ENCODE measurements at regions not wholly inside any gene's neighbourhood (a gene's known extent, or its start where the extent isn't known, plus 50 kb on each side); places are given as distances from the start of the nearest gene placed in this dataset.

GRCh38 chr5:3301306-3301705, 294.3 kb upstream of the IRX1 start:
- Histone ChIP-seq H3K27ac (no peak overlapping the region), H3K9me3 (no peaks in the 10 kb centered on the region), H3K4me3 (replicated peaks in 1 of 3) (no peak overlapping the region), H3K27me3 (no peaks in the 10 kb centered on the region), H3K4me1 (no peaks in the 10 kb centered on the region), H3K36me3 (no peaks in the 10 kb centered on the region)
- 72 to 77% methylated on average over 10 of the region's 10 CpGs for WGBS, 2 donors
- no peak for DNase-seq
- TF ChIP-seq POLR2A (IDR thresholded peaks at IDR 0.05) (no peak), CTCF (IDR thresholded peaks at IDR 0.05) (no peak)
- intact Hi-C loops (cut with DNase I) = no loop called here

GRCh38 chr5:3300726-3301125, 294.9 kb upstream of the IRX1 start:
- DNase-seq = no peak
- intact Hi-C loops (cut with DNase I) = no loop called here
- H3K4me1 ChIP-seq = no peaks in the 10 kb centered on the region
- TF ChIP-seq POLR2A (IDR thresholded peaks at IDR 0.05) = no peak
- no peak for TF ChIP-seq CTCF (IDR thresholded peaks at IDR 0.05)
- no peak overlapping the region for H3K27ac ChIP-seq
- H3K9me3 ChIP-seq = no peaks in the 10 kb centered on the region
- WGBS, 2 donors = 78 to 82% methylated on average over 13 of the region's 13 CpGs
- no peak overlapping the region for H3K4me3 ChIP-seq (replicated peaks in 1 of 3)
- H3K36me3 ChIP-seq = no peaks in the 10 kb centered on the region
- no peaks in the 10 kb centered on the region for H3K27me3 ChIP-seq

GRCh38 chr5:3299441-3299840, 296.2 kb upstream of the IRX1 start:
- Histone ChIP-seq H3K27ac (no peak overlapping the region), H3K4me1 (no peaks in the 10 kb centered on the region), H3K9me3 (no peaks in the 10 kb centered on the region), H3K4me3 (replicated peaks in 1 of 3) (no peak overlapping the region), H3K36me3 (no peaks in the 10 kb centered on the region), H3K27me3 (no peaks in the 10 kb centered on the region)
- intact Hi-C loops (cut with DNase I) = no loop called here
- TF ChIP-seq CTCF (IDR thresholded peaks at IDR 0.05) (no peak), POLR2A (IDR thresholded peaks at IDR 0.05) (no peak)
- no peak for DNase-seq
- WGBS, 2 donors = 75 to 77% methylated on average over 7 of the region's 7 CpGs

GRCh38 chr5:3297853-3298252, 297.8 kb upstream of the IRX1 start:
- Histone ChIP-seq H3K9me3 (no peaks in the 10 kb centered on the region), H3K4me1 (no peaks in the 10 kb centered on the region), H3K27me3 (no peaks in the 10 kb centered on the region), H3K36me3 (no peaks in the 10 kb centered on the region), H3K4me3 (replicated peaks in 1 of 3) (no peak overlapping the region), H3K27ac (no peak overlapping the region)
- intact Hi-C loops (cut with DNase I) = no loop called here
- WGBS, 2 donors = 79 to 86% methylated on average over 3 of the region's 3 CpGs
- TF ChIP-seq POLR2A (IDR thresholded peaks at IDR 0.05) = no peak
- TF ChIP-seq CTCF (IDR thresholded peaks at IDR 0.05) = no peak
- DNase-seq = no peak

- H3K4me3 ChIP-seq (replicated peaks in 1 of 3) = no peak overlapping the region
- no peaks in the 10 kb centered on the region for H3K9me3 ChIP-seq
- intact Hi-C loops (cut with DNase I) = no loop called here
- 93 to 94% methylated on average over 18 of the region's 18 CpGs for WGBS, 2 donors
- DNase-seq = no peak
- no peak overlapping the region for H3K27ac ChIP-seq
- TF ChIP-seq POLR2A (IDR thresholded peaks at IDR 0.05) (no peak), CTCF (IDR thresholded peaks at IDR 0.05) (no peak)
- H3K4me1 ChIP-seq = no peaks in the 10 kb centered on the region
- no peaks in the 10 kb centered on the region for H3K27me3 ChIP-seq
- no peaks in the 10 kb centered on the region for H3K36me3 ChIP-seq
These were observed 307.3 kb upstream of the IRX1 start for GRCh38 chr5:3288325-3288724.

Measured in thyroid gland (tissue), 4 donors.